Middle frontal gyrus (tissue), 1 donor: ENCODE measurements at regions not wholly inside any gene's neighbourhood (a gene's known extent, or its start where the extent isn't known, plus 50 kb on each side); places are given as distances from the start of the nearest gene placed in this dataset.
"Not testable (repeated sequence)": the region's sequence is repeated elsewhere in the genome, so short reads cannot be mapped to it uniquely, and the experiment has no call there.

ENCODE experiments used
- DNase-seq: peaks from one replicate; pipeline ENCODE4 v3.0.0-alpha.2; 2015; ENCODE audit warnings: low spot score; ENCODE audit errors: extremely low spot score

DNA sequence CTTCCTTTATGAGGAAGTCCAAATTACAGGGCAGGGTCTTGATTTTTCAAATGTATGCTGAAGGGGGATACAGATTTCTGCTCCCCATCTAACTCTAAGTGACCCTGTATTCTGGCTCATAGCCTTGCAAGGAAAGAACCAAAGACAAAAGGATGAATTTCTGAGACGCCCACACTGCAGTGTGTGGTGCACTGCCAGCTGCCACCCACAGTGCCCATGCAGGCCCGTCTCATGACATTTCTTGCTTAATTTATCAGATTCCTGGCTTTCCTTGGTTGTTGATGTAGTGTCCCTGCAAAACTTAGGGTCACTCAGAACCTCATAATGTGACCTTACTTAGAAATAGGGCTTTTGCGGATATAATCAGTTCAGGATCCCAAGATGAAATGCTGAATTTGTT, 68.0 kb downstream of the CBLN4 start:
- DNase-seq, result no peak

DNA sequence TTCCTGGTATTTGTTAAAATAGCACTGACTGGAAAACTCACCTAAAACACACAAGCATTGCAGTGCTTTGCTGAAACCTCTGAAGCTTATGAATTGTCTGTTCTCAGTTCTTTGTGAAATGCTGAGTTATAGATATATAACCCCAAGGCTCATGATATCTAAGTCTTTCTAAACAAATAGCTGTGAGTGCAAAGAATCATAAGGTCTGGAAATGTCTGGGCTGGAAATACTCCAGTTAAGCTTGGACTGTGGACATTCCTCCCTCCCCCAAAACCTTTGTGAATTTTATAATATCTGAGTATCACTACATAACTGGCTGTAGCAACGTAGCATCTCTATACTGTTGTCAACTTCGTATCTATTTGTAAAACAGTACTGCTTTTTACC, 69.1 kb downstream of the CBLN4 start:
- no peak for DNase-seq

DNA sequence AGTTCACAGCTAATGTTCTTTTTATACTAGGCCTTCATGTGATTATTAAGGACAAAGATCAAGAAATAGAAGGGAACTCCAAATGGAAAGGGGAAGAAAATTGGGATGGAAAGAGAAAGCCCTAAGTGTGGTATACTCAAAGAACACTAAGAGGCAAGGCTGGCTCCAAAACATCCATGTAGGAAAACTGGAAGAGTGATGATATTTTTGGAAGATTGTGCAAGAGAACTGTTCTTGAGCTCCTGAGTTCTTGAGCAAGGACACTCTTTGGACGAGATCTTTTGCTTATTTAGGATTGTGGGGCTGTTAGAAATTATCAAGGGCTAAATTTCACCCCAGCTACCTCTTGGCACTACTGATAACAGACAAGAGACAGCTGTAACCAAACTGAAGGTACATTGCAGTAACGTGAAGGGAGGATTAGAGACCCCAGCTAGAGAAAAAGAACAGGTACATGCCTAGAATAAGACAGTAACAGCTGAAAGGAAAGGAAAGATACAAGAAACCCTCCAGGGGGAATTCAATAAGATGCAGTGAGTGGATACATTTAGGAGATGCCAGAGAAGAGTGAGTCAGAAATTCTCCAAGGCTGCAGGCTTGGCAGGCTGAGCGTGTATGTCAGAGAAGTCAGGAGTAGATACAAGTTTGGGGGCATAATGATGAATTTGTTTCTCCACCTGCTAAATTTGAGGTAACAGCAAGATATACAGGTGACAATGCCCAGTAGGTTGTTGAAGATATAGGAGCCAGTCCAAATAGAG, 69.7 kb downstream of the CBLN4 start:
- peak; percentile 39 for DNase-seq

DNA sequence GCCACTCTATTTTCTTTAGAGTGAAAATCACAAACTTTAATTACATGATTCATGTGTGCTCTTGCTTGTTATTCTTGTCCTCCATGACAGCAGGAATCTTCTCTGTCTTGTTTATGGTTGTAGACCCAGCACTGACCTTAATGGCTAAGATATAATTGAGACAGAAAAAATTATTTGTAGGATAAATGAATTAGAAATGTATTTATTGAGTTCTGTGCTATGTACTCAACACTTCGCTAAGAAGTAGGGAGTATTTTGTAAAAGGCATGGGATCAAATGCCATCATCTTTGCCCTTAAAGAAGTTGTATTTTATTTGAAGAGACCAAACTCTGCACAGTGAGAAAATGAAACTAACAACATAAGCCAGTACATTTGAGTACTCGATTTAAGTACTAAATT, 71.2 kb downstream of the CBLN4 start:
- DNase-seq, result no peak

DNA sequence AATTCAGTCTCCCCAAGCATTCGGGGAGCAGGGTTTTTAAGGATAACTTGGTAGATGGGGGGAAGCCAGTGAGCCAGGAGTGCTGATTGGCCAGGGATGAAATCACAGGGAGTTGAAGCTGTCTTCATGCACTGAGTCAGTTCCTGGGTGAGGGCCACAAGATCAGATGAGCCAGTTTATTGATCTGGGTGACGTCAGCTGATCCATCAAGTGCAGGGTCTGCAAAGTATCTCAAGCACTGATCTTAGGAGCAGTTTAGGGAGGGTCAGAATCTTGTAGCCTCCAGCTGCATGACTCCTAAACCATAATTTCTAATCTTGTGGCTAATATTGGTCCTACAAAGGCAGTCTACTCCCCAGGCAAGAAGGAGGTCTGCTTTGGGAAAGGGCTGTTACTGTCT, 74.4 kb downstream of the CBLN4 start:
- not testable (repeated sequence) for DNase-seq

DNA sequence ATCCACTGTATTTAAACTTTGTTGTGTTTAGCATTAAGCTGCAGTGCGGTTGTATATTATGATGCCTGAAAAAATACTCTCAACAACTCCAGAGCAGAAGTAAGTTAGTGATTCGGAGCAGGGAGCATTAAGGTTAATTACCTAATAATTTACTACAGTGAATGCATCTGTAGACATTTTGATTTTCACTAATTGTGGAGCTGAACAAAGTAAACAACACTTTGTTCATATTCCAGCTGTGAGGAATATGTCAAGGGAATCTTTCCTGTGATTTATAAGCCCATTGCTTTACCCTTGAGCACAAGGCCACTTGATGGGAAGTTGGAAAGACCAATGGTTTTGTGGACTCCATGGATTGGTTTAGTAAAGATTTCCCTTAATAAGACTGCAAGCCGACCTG, 77.1 kb downstream of the CBLN4 start:
- no peak for DNase-seq

DNA sequence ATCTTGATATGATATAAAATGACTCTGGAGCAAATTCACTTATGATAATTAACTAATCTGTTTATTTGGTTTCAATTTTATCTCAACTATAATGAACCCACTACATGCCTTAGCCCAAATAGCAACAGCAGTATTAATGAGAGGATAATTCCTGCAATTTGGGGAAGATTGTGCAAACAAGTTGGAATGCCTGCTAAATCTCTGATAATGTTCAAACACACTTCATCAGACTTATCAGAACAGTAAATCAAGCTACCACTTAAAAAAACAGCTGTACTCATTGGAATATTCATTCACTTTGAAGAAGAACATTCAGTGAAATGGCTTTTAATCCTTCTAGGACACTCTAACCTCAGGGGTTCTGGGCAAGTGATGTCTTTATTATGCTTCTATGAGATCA, 85.4 kb downstream of the CBLN4 start:
- DNase-seq, result no peak

DNA sequence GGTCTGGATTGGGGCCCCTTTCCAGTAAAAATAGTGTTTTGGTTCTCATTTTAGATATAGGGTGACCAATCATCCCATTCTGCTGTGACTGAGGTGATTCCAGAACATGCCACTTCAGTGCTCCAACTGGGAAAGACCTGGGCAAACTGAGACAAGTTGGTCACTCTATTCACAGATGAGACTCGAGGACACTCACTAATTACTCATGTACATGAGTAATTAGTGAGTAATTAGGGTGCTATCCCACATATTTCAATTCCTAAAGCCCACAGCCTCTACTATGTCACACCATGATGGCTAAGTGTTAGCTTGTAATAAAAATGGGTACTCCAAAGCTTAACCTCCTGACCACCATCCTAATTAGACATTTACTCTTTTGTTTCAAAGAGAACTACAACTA, 86.0 kb downstream of the CBLN4 start:
- DNase-seq, result no peak

DNA sequence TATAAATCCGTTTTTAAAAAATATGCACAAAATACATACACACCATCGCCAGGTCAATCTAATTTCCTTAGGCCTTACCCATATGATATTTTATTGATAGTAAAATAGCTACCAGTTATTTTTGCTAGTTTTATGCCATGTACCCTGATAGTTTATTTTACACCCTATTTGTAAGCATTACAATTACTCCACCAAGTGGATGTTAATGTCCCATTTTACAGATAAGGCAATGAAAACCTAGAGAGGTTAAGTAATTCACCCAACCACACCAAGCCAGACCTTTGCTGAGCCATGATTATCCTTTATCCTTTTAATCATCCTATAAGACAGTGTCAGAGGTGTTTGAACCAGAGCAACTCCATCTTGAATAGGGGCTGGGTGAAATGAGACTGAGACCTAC, 86.8 kb downstream of the CBLN4 start:
- DNase-seq, result no peak

DNA sequence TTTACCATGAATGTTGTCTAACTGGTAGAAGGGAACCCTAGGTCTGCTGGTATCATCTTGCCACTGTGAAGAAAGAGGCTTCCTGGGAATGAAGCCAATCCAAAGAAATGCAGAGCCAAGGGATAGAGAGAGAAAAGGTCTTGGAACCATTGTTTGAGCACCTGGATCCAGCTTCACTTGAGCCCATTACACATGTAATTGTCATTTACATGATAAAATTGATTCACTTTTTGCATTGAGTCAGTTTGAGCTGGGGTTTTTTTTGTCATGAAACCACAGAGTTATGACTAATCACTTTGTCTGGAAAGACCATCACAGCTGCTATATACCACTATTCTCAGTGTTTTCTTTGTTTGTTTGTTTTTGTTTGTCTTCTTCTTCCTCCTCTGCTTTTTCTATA, 112.3 kb downstream of the CBLN4 start:
- no peak for DNase-seq

DNA sequence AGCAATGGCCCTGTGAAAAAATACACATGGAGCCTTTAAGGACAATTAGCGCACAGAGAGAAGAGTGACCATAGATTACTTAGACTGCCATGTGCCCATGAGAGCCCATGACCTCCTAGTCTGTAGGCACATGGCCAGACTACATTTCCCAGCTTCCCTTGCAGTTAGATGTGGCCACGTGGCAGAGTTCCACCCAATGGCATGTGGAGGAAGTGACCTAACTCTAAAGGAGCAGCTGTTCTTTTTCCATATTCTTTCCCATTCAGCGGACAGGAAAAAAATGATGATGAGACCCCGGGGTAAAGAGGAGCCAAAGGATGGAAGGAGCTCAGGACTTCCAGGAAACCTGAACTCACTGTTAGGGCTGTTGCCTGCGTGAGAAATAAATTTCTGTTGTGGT, 116.6 kb downstream of the CBLN4 start:
- no peak for DNase-seq

DNA sequence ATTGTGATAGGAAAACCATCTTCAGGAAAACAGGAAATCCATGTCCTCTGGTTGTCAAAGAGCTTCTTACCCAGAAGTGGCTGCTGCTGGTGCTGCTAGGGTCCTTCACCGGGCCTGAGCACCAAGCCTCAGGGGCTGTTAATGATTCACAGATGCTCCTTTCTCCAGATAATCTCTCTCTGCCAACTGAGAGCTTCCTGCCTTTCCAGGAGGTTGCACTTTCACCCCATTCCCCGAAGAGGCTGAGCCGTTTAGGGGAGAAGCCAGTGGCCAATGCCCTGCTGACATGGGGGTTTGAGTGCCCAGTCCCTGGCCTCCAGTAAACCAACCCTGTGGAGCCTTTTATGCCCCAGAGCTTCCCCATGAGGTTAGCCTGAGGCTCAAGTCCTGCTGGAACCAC, 122.4 kb downstream of the CBLN4 start:
- DNase-seq, result no peak

DNA sequence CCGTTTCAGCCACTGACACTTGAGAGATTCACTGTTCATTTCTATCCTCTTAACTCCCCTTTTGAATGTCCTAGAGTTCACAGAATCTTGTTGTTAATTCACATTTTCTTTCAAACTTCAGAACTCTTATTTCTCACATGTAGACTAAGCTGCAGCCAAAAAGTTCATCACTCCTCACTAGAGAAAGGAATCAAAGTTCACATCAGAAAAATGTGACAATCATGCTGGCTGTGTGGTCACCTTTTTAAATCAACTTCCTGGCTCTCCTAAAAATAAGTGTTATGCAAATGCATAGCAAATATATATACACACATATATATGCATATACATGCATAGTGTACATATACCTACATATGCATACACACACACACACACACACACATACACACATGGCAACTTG, 123.0 kb downstream of the CBLN4 start:
- no peak for DNase-seq

DNA sequence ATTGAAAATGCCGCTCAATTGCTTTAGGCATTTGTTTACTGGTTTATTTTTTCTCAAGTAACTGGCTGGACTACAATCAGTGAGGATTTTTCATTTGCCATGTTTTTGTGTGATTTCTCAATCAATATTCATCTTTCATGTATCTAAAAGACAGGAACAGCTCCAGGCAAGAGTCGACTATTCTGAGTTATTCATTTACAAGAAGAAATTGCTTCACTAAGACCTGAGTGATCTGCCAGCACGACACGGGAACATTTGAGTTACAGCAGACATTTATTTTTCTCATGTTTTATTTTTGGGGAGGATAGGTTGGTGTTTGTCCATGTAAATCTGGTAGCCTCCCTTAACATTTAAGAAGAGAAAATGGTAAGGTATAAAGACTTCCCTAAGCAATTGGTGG, 124.1 kb downstream of the CBLN4 start:
- DNase-seq, result no peak

DNA sequence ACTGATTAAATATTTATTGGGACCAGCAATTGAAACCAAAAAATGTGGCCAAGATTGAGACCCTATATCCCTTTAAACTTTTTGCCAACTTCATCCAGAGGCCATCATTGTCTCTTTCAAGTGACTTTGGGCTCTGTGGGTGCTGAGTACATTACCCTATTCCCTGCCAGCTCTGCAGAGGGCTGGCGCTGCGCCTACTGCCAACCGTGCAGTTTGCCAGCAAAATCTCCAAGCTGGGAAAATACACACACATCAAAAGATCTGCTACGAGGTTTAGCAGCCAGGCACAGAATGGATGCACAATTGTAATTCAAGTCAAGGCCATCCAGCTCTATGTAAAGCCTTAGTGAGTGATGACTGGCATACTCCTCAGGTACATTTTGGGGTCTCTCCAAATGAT, 125.0 kb downstream of the CBLN4 start:
- DNase-seq, result peak; percentile 18

DNA sequence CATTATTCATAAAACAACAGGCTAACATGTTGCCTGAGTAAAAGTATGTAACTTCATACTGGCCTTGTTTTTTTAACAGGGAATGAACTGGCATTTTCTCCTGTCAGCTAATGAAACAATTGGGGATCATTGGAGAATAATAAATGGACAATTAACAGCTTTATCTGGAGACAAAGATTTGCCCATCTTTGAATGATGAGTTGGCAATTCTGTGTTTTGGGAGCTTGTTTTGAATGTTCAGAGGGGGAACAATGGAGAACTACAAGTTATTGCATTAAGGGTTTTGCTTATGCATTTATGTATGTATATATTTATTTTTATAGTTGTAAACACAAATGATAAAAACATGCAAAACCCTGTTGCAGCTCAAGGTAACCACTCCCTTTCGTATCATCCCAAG, 150.3 kb downstream of the CBLN4 start:
- no peak for DNase-seq

DNA sequence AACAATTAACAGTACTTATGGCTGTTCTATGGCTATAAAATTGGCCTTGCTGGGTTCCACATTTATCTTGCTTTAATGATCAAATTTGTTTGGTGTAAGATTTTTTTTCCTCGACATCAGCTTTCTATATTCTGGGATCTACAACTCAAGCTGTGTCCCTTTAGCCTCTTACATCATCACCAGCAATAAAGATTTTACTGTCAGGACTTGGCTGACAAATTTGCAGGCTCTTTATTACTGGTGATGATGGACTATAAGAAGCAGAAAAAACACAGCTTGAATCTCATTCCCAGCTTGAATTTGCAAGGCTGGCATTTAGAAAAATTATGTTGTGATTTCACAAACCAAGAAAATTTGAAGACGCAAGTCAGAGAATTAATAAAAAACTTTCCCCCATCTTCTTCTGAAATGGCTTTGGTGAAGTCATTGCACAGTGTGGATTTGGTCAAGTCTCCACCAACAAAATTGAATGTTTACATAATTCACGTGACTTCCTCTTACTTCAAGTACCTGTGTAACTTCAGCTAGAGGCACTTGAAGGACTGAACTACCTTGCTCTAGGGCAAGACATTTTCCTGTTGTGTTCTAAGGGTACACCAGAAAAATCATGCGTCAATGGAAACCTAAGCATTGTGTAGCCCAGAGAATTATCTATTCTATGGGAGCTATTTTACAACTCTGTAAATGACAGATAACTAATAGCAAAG, 175.0 kb downstream of the CBLN4 start:
- no peak for DNase-seq

DNA sequence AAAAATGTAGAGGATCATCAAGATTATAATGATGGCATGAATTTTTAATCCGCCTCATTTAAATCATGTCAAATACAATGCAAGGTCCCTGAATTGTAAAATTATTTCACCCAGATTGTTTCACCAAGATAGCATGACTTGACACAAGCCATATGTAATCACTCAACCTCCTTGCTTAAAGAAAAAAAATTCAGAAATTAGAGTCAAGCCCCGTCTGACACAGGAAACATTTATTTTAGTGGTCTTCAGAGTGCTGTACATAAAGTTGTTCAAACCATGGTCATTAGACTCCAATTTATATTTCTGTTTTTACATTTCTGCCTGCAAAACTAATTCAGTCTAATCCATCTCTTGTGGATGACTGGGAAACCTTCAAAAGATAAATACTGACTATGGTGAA, 200.2 kb downstream of the CBLN4 start:
- no peak for DNase-seq

DNA sequence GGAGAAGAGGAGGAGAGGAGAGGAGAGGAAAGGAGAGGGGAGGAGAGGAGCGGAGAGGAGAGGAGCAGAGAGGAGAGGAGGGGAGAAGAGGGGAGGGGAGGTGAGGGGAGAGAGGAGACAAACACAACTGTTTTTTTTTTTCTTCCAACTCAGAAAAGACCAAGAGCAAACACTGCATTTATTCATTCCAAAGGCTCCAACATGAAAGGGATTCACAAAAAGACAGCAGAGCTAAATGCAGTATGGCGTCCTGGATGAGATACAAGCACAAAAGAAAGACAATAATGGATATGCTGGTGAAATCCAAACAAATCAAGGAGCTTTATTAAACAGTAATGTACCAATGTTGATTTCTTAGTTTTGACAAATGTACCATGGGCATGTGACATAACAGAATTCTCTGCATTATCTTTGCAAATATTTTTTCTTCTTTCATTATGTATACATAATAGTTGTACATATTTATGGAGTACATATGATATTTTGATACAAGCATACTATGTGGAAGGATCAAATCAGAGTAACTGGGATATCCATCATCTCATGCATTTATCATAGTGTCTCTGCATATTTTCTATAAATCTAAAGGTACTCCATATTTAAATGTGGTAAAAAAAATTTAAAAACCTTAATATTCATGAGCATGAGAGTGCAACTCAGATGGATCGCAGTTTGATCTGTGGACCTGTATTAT, 204.6 kb downstream of the CBLN4 start:
- DNase-seq, result no peak

DNA sequence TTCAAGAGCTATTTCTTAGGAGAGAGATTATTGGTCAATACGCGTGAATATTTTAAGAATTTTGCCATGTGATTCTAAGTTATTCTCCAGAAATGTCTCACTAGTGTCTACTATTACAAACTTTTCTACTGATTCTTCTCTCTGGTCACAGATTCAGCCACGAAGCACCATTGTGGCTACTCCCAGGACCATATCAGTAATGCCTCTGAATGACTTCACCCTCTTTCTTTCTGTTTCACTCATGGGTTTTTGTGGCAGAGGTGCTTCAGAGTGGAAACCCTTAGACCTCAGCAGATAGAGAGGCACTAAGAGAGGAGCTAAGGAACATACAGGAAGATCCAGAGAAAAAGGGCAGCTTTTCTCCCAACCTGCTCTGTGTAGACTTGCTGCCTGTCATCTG, 211.3 kb downstream of the CBLN4 start:
- no peak for DNase-seq

DNA sequence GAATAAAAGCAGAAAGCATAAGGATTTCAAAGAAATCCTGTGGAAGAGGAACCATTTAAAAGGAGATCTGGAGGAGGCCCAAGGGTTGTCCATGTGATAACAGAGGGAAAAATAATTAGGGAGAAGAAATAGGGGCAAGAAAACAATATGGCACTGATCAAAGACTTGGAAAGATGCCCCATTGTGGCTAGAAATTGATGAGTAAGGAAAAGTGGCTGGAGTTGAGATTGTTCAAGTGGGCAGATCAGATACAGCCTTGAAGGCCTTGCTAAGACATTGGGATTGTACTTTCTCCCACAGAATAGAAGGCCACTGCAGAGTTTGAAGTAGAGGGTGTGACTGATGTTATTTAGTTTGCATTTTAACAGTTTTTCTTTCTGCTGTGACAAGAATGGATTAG, 213.3 kb downstream of the CBLN4 start:
- DNase-seq, result no peak

DNA sequence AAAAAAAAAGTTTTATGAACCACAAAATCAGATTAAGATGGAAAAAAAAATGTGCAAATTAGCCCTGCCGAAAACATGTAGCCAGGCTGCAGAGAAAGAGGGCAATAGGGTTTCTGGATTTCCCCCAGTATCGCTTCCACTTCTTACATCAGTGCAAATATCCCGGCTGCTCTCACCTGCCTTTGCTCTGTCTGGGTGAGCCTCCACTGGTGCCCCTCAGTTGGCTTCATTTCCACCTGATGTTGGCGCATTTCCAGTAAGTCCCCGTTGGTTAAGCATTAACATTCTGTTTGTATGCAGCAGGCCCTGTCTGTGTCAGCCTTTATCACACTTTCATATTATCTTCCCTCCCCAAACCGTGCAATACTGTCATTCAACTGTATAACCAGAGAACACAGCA, 215.1 kb downstream of the CBLN4 start:
- no peak for DNase-seq

DNA sequence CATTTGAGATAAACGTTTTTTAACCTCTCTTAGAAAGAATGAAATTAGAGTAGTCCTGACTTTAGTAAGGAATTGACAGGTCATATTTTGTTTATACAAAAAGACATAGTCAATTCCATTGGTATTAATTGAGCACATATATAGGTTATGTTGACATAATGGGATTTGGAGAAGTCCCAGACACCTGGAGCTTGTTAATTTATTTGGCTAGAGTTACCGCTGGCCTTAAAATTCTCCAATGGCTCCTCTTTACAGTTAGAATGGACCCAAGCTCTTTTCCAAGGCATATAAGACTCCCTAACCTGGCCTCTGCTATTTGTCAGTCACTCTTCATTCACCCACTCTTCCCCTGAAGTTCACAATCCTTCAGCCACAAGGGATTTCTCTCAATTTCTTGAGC, 221.3 kb downstream of the CBLN4 start:
- DNase-seq, result no peak
